HG03196 (cell line): ENCODE measurements at regions not wholly inside any gene's neighbourhood (a gene's known extent, or its start where the extent isn't known, plus 50 kb on each side); places are given as distances from the start of the nearest gene placed in this dataset.

Experiments
- ATAC-seq: cut with Tn5 transposase; IDR thresholded peaks from one replicate; pipeline ENCODE4 v1.9.1; 2021; ENCODE audit not compliant: unreplicated experiment

DNA sequence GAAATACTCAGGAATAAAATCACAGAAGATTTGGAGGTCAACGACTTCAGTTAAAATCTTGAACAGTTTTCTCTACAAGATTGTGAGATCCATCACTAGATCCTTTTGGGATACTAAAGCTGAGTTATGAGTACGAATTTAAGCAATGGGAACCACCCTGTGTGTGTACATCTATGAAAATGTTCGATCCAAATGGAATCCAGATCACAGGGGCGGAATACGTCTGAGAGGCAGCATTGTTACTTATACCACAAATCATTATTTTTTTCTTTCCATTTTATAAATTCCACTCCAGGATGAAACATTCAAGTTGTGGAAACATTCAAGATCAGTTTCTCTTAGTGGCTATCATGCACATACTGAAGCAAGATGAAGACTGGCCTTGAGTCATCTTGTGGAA is 239.3 kb upstream of the PAPPA start:
- no peak for ATAC-seq

DNA sequence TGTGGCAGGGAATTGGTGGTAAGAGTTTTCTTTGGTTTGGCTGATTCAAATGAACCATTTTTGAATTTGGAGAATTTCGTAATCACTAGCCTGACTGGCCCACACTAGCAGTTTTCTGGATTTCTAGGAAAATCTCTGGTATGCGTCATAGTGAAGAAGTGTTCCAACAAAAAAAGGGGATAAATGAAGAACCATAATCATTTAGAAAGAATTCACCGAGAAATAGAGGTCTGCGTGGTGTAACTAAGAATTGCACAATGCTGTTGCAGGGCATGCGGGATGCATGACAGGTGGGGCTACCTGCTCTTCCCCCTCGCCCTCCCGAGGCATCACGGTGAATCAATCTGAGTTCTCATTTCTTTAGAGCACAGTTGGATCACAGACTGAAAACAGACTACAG is 232.3 kb upstream of the PAPPA start:
- no peak for ATAC-seq

DNA sequence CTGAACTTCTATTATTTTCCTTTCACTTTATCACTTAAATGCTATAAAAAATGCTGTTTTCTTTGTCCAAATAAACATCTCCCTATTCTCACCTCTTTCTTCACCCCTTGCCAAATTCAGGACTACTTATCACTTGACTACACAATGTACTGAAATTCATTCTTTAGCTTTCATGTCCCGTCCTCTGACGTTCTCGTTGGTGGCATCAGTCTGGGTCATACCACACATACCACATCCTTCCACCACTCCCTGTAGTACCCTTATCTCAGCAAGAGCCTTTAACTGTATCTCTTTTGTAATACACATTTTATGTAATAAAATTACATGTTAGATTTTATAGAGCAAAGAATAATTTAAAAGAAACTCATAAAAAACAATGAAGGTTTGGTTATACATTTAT is 231.1 kb upstream of the PAPPA start:
- ATAC-seq = no peak

DNA sequence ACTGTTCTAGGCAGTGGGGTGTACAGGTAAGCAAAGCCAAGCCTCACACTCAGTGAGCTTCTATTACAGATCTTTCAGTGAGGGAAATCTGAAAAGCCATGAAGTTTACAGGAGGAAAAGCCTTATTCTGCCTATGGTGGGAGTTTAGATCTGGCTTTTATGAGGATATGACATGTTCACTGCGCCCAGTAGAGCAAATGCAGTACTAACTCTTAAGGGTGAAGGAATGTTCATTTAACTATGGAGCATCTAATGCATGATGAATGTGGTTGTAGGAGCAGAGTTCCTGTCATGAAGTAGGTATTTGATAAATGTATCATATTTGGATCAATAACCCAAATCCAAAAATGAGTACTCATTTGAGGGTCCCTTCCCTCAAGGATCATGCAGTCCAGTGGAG is 230.2 kb upstream of the PAPPA start:
- no peak for ATAC-seq

DNA sequence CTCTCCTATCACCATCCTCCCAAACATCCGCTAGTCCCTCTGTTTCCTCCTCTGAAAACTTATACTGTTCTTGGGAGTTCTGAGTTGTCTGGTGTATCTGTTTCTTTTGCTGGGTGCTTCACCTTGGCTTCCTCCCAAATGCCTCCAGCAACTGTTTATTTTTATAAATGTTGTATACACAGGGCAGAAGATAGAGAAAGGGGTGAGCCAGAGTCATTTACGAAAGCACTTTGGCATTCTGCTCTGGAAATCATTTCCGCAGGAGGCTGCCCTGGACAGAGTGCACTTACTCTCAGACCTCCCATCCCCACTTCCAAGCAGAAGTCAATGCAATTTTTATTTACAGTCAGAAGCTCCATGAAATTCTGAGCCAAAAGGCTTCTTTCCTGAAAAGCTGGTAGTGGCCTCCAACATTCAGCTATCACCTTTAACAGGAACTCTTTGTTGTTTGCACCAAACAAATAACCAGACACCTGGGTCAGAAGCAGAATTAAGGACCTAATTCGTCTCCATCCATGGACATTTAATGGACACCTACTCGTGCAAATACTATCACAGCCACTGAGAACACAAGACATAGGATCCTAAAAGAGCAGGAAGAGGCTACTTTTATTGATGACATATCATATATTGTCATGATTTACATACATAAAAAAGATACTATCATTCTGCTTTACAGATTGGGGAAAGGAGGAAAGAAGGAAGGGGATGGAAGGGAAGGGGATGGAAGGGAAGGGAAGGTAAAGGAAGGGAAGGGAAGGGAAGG is 229.5 kb upstream of the PAPPA start:
- no peak for ATAC-seq

DNA sequence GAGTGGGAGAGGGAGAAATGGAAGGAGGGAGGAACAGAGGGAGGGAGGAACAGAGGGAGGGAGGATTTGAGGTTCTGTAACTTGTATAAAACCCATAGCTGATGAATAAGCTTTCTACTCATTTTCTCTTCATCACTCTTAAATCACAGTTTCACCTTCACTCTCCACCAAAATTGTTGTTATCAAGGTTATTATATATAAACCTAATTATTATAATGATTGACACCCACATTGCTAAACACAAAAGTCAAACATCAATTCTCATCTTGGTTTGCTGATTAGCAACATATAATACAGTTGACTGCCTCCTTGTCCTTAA is 229.0 kb upstream of the PAPPA start:
- no peak for ATAC-seq

DNA sequence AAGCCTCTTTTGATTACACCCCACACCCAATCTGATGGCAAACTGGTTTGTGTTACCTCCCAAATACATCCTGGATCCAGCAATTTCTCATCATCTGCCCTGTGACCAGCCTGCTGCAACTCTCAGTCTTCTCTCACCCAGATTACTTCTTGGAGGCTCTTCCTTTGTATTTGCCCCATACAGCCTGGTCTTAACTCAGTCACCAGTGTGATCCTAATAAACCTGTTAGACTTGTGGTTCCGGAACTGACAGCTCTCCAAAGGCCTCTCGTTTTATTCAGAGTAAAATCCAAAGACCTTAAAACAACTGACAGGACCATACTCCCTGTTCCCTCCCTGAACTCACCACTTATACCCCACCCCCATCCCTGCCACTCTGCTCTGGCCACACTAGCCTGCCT is 228.2 kb upstream of the PAPPA start:
- no peak for ATAC-seq

DNA sequence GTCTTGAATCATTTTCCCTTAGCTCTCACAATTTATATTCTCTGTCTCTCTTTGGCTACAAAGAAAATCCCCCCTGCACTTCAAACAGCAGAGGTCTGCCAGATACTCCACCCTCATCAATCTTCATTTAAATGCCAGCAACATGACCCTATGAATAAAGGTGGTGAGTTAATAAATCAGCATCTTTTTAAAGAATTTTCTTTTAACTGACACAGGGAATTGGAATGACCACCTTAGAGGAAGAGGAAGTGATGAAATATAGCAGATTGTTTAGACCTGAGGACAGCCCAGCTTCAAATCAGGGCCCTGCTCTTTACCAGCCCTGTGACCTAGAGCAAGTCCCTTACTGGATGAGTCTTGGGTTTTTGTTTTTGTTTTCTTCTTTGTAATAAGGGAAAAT is 223.1 kb upstream of the PAPPA start:
- no peak for ATAC-seq

DNA sequence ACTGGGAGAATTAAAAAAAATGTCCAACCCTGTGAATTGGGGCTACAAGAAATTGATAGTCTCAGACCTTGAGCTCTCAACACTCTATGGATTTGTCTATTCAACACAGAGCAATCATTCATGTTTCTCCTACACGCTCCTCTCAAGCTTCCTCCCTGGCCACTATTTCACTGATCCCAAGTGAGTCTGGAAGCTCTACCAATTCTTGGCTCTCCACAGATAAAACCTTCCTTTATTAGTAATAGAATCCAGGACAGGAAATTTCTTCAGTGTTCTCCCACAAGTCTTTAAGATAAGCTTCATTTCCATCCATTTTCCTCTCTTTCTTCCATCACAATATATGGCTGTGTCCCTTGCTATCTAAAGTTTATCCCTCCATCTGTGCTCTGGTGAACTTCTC is 215.1 kb upstream of the PAPPA start:
- no peak for ATAC-seq

DNA sequence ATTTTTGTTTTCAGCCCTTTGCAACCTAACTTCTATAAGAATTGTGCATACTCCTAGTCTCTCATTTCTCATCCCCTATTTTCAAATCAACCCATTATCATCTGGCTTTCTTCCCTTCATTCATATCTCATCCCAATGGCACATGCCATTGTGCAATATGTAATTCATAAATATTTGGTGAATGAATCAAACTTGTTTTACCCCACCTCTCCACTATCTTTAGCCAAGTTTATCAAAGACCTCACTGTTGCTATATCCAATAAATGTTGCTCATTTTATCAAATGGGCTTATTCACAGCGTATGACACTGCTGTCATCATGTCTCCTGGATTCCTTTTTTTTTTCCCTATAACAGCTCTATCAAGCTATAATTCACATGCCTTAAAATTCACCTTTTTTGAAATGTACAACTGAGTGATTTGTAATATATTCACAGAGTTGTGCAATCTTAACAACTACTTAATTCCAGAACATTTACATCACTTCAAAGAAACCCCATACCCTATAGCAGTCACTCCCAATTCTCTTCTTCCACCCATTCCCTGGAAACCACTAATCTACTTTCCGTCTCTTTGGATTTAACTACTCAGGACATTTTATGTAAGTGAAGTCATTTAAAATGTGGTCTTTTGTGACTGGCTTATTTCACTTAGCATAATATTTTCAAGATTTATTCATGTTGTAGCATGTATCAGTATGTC is 214.4 kb upstream of the PAPPA start:
- no peak for ATAC-seq

DNA sequence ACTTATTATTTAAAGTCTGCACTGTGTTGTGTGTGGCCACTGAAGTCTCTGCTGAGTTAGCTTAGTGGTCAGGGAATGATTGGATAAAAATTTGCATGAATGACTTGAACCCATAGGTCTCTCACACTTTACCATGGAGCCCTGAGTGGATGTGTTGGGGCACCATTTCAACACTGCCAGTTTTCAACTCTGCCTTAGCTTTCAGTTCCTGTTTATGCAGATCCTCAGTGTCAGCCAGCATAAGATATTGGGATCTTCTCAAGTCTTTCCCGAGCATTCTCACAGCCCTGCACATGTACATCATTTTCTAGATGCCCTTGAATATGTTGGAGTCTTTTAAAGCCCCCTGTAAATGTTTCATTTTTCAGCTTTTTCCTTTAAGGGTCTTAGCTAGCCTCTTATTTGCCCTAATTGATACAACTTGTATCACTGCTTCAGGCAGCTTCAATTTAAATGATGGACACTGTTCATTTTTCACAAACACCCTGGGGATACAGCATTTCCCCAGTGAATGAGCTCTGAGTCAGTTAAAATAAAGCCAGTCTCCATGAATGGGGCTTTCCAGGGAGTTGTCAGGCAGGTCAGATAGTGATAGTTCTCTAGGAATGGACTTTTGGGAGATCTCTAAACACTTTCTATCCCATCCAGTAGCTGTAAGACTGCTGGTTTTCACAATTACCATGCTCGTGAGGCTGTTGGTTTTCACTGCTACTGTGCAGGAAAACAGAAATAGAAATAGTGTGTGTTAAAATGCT is 211.9 kb upstream of the PAPPA start:
- no peak for ATAC-seq

DNA sequence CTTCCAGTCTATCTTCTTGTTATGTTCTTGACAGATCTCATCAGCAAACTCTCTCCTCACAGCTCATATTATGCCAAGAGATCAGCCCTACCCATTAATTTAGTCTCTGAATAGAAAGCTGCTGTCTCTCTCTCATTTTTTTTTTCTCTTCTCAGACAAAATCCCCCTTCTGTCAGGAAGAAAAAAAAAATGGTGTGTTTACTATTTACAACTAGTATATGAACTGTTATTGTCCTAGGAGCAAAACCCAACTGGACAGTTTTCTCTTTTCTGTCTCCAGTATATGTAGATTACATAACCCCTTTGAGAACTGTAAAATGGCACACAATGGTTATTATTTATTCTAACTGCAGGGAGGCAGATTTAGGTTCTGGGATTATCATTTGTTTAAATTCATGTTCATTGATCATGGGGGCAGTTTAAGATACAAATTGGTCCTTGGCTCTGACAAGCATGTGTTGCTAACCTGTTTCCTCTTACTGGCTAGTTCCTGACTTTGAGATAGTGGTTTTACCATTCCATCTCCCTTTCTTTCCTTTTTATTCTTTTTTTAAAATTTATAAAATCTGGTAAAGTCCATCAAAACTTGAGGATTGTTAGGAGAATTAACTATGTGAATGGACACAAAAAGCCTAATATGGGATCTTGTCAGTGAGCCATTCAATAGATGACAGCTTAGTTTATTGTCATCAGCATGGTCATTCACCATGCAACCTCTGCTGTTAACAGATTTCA is 210.0 kb upstream of the PAPPA start:
- no peak for ATAC-seq

DNA sequence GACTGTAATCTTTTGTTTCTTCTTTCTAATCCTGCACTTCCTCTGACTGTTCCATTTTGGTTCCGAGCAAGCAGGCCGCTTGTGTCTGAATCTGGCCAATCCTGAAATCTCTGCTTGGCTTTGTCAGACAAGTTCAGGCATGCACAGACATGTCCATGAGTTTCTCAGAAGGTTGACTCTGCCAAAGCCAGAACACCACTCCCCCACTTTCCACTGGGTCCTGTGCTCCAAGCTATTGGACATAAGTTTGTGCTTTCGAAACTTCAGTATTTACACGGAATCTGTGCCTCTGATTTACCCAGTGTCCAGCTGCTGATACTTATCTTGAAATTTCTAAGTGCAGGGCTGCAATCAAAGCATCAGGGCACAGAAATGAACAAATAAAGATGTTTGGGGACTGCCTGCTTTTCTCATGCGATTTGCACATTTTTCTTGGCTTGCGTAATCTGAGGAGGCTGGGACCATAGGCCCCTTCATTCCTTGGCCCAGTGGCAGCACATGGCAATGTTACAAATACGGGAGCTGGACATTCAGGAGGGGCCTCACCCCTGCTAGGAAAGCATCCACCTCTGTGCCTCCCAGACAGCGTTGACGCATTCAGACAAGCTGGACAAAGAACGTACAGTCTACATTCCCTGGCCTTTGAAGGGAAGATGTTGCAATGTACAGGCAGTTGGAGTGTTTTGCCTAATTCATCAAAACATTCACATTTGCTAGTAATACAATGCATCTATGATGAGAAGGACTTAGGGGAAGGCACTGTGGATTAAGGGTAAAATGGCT is 209.2 kb upstream of the PAPPA start:
- no peak for ATAC-seq

DNA sequence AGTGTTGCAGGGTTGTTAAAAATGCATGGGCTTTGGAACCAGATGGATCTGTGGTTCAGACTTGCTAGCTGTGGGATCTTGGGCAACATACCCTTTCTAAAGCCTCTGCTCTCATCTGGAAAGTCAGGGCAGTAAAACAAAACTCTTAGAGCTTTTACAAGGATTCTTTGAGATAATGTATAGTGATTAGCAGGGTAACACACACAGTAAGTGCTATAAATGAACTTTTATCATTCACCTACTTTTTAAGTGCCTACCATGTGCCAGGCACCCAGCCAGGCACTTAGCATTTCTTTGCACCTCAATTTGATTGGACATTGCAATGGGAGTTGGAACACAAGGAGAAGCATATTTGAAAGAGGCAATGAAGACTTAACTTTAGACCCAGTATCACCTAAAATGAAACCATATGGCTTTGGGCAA is 208.6 kb upstream of the PAPPA start:
- no peak for ATAC-seq

DNA sequence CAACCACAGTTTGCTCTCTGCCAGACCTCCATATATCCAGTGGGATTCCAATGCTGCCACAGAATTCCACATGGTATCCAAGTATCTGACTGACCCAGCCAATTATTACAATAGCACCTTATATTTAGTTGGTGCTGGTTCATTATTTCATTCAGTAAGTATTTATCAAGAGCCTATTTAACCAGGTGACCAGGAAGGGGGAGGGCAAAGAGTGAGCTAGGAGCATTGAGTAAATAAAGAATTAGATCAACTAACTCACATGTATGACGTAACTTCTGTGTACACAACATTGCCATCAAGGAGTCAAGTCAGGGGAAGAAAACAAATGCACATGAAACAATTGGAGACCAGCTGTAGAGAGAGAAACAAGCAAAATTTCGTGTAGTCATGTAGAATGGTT is 207.1 kb upstream of the PAPPA start:
- no peak for ATAC-seq

DNA sequence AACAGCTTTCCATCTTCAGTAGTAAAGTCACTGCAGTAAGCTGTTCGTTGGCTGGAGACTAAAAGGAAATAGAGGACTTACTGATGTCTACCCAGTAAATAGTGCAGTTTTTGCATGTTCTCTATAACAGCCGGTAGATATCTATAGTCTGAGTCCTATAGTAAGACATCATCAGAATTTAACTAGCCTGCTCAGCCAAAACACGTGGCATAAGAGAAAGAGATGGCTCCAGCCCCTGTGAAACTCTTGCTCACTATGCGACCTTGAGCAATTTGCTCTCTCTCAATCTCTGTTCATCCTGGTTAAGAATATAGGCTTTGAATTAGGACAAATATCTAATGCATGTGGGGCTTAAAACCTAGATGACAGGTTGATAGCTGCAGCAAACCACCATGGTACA is 201.6 kb upstream of the PAPPA start:
- ATAC-seq = no peak

DNA sequence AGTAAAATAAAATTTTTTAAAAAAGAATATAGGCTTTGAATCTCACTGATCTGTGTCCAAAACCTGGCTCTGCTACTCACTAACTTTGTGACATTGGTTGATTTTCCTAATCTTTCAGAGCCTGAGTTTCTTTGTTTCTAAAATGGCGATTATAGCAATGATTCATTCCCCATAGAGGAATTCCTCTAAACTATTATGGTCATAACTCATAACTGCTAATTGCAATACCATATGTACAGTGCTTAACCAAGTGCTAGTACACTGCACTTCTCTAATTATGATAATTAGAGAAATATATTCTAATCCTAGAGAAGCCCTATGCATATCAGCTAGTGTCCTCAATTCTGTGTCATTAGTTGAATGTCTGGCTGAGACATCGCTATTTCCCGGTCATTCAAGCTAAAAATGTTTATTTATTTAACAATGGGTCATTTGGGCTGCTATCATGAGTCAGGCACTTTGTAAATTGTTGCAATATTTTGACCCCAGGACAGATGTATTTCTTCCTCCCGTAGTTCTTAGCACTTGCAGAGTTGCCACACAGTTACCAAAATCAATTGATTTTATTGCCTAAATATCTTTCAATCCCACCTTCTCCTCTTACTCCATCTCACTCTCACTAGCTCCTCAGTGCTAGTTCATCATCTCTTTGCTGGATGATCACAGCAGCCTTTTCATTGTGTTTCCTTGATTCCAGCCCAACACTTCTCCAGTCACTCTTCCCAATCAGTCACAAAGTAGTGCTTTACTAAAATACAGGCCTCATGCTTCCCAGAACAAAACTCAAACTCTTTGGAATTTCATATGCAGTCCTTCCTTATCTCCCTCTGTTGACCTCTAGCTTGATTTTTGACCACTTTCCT is 200.9 kb upstream of the PAPPA start:
- no peak for ATAC-seq

DNA sequence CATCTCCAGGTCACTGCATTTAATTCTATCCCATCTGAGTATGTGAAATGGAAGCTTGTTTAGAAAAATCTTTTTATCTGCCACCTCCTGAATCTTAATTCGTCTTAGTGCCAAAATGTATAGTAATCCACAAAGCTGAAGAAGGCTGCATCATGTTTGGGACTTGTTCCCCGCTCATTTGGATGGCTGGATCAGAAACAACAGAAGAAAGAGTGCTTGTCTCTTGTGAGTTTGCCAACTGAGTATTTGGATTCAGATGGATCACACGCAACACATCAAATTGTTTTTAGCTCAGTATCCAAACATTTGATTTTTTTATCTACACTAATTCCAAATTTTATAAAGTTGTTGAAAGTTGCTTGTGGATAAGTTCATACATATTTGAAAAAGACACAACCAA is 197.2 kb upstream of the PAPPA start:
- no peak for ATAC-seq

DNA sequence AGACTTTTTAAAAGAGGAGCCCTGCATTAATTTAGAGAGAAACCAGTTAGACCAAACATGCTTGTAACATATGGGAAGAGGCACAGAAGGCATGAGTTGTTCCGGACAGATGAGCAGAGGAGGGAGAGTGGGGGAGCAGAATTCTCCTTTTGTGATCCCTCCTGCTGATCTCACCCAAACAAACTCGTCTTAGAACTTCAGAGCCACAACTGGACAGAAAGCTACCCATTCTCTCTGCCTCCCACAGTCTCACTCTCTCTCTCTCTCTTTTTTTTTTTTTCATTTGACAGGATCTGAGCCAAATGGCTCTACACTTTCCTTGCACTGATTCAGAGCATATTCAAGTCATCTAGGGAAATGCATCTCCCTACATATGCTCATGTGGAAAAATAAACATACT is 196.0 kb upstream of the PAPPA start:
- no peak for ATAC-seq
